H1 (cell line): ENCODE measurements at regions not wholly inside any gene's neighbourhood (a gene's known extent, or its start where the extent isn't known, plus 50 kb on each side); places are given as distances from the start of the nearest gene placed in this dataset.

Experiments
- CTCF ChIA-PET: fragments of 300-600 bp; sonication (Branson Sonifier 250); formaldehyde crosslinking; loops from one replicate; lab custom pipeline; 2021; ENCODE audit not compliant: partially characterized antibody; lab: Charles Lee
- POLR2A ChIA-PET: fragments of 300-600 bp; sonication (Branson Sonifier 250); formaldehyde crosslinking; loops from one replicate; lab custom pipeline; 2021; ENCODE audit warnings: inconsistent platforms; ENCODE audit not compliant: partially characterized antibody; lab: Charles Lee
- DNase-seq, 2 experiments: peaks; one replicate each; pipeline versions ENCODE4 v3.0.0 to v3.0.0-alpha.2; 2010 to 2022; ENCODE audit warnings: low spot score in 2 of 2, low read depth in 1 of 2, mixed read lengths in 1 of 2
- FAIRE-seq: peaks from 2 replicates; lab custom pipeline; 2011; peaks lifted over from hg19 to GRCh38; lab: Jason Lieb, UNC
- H2AFZ ChIP-seq: 2 replicates; pipeline ENCODE4 v1.8.1; 2012; ENCODE audit warnings: low read length, inconsistent platforms
- H2AK5ac ChIP-seq: 2 replicates; pipeline ENCODE4 v1.6.1; 2013; ENCODE audit warnings: low read depth, low read length
- H2BK120ac ChIP-seq: replicated peaks from 2 replicates; pipeline ENCODE3; 2013; ENCODE audit warnings: low read depth, low read length, inconsistent platforms
- H2BK12ac ChIP-seq: 2 replicates; pipeline ENCODE4 v1.6.1; 2013; ENCODE audit warnings: low read depth, low read length
- H2BK15ac ChIP-seq: 2 replicates; pipeline ENCODE4 v1.6.1; 2013; ENCODE audit warnings: low read length
- H2BK20ac ChIP-seq: 2 replicates; pipeline ENCODE4 v1.6.1; 2013; ENCODE audit warnings: low read length
- H2BK5ac ChIP-seq: 2 replicates; pipeline ENCODE4 v1.6.1; 2013; ENCODE audit warnings: low read depth, low read length
- H3K14ac ChIP-seq: 2 replicates; pipeline ENCODE4 v1.6.1; 2013; ENCODE audit warnings: inconsistent platforms; ENCODE audit not compliant: insufficient read length
- H3K18ac ChIP-seq: 2 replicates; pipeline ENCODE4 v1.6.1; 2013; ENCODE audit warnings: low read length; ENCODE audit errors: extremely low read depth
- H3K23ac ChIP-seq: 2 replicates; pipeline ENCODE4 v1.6.1; 2013; ENCODE audit warnings: inconsistent platforms; ENCODE audit not compliant: insufficient read length
- H3K23me2 ChIP-seq: 2 replicates; pipeline ENCODE4 v1.6.1; 2013; ENCODE audit warnings: low read depth, low read length
- H3K27ac ChIP-seq: 2 replicates; pipeline ENCODE4 v1.6.1; 2011; ENCODE audit warnings: low read depth, low read length, inconsistent platforms
- H3K27me3 ChIP-seq, 4 experiments: replicated peaks in 1 of 4; 1 replicate in 1 of 4; 2 replicates in 3 of 4; pipeline versions ENCODE4 v1.6.1 to v1.8.1; 2011 to 2013; ENCODE audit warnings: low read length in 3 of 4, mild to moderate bottlenecking in 3 of 4, inconsistent platforms in 2 of 4, mixed read lengths in 2 of 4, moderate library complexity in 1 of 4; ENCODE audit not compliant: control insufficient read depth in 3 of 4, insufficient read depth in 3 of 4; ENCODE audit errors: extremely low read depth in 1 of 4
- H3K36me3 ChIP-seq, 4 experiments: 2 replicates each; pipeline versions ENCODE4 v1.6.1 to v1.8.1; 2011 to 2013; ENCODE audit warnings: mild to moderate bottlenecking in 4 of 4, low read length in 3 of 4, moderate library complexity in 2 of 4, control low read depth in 1 of 4, inconsistent platforms in 1 of 4; ENCODE audit not compliant: insufficient read depth in 4 of 4, control insufficient read depth in 2 of 4
- H3K4ac ChIP-seq: replicated peaks from 2 replicates; pipeline ENCODE3; 2013; ENCODE audit warnings: low read length, low read depth, mixed read lengths, inconsistent platforms; ENCODE audit not compliant: insufficient read length
- H3K4me1 ChIP-seq, 4 experiments: replicated peaks in 1 of 4; 1 replicate in 1 of 4; 2 replicates in 3 of 4; pipeline versions ENCODE4 v1.6.1 to v1.8.1; 2011 to 2013; ENCODE audit warnings: low read length in 3 of 4, inconsistent platforms in 2 of 4, mixed read lengths in 1 of 4; ENCODE audit not compliant: insufficient read depth in 4 of 4, control insufficient read depth in 3 of 4
- H3K4me2 ChIP-seq, 2 experiments: 2 replicates each; pipeline versions ENCODE4 v1.6.1 to v1.8.1; 2011 to 2013; ENCODE audit warnings: low read depth in 2 of 2, low read length in 2 of 2, control low read depth in 1 of 2, inconsistent platforms in 1 of 2, mild to moderate bottlenecking in 1 of 2; ENCODE audit not compliant: insufficient read depth in 1 of 2
- H3K4me3 ChIP-seq, 4 experiments: fragments of 200-600, 300-600 bp in 1 of 4; sonication (generic), shearing (Covaris generic), sonication (Bioruptor Twin) in 1 of 4; 2 replicates each; pipeline versions ENCODE4 v1.5.1 to v1.8.1; 2011 to 2016; ENCODE audit warnings: low read length in 4 of 4, low read depth in 3 of 4, control low read depth in 2 of 4, inconsistent platforms in 2 of 4, mild to moderate bottlenecking in 2 of 4, mixed read lengths in 1 of 4, moderate library complexity in 1 of 4; ENCODE audit not compliant: insufficient read depth in 2 of 4; ENCODE audit errors: extremely low read depth in 1 of 4
- H3K56ac ChIP-seq: replicated peaks from 2 replicates; pipeline ENCODE3; 2013; ENCODE audit warnings: low read depth, mild to moderate bottlenecking, mixed read lengths, low read length, inconsistent platforms; ENCODE audit not compliant: insufficient read length
- H3K79me1 ChIP-seq: 2 replicates; pipeline ENCODE4 v1.6.1; 2013; ENCODE audit warnings: low read depth, low read length, control low read depth
- H3K79me2 ChIP-seq, 2 experiments: 2 replicates each; pipeline versions ENCODE4 v1.6.1 to v1.8.1; 2012 to 2013; ENCODE audit warnings: low read length in 2 of 2, mild to moderate bottlenecking in 2 of 2, inconsistent platforms in 1 of 2; ENCODE audit not compliant: insufficient read depth in 2 of 2, control insufficient read depth in 1 of 2
- H3K9ac ChIP-seq, 4 experiments: replicated peaks in 1 of 4; 1 replicate in 1 of 4; 2 replicates in 3 of 4; pipeline versions ENCODE4 v1.6.1 to v1.8.1; 2011 to 2013; ENCODE audit warnings: low read depth in 3 of 4, low read length in 3 of 4, control low read depth in 2 of 4, mild to moderate bottlenecking in 2 of 4, moderate library complexity in 2 of 4, inconsistent platforms in 1 of 4; ENCODE audit errors: extremely low read depth in 1 of 4
- H3K9me3 ChIP-seq, 2 experiments: 2 replicates each; pipeline versions ENCODE4 v1.6.1 to v1.8.1; 2012 to 2013; ENCODE audit warnings: mild to moderate bottlenecking in 2 of 2, moderate library complexity in 2 of 2, control low read depth in 1 of 2, inconsistent platforms in 1 of 2, low read depth in 1 of 2, low read length in 1 of 2, mixed read lengths in 1 of 2; ENCODE audit not compliant: insufficient read depth in 2 of 2
- H4K20me1 ChIP-seq, 2 experiments: replicated peaks in 1 of 2; 2 replicates each; pipeline versions ENCODE3 to v1.8.1; 2011 to 2013; ENCODE audit warnings: inconsistent platforms in 2 of 2, low read length in 2 of 2, mild to moderate bottlenecking in 1 of 2; ENCODE audit not compliant: insufficient read depth in 2 of 2, control insufficient read depth in 1 of 2
- H4K5ac ChIP-seq: 2 replicates; pipeline ENCODE4 v1.6.1; 2013; ENCODE audit warnings: low read length, low read depth, mixed read lengths, inconsistent platforms; ENCODE audit not compliant: insufficient read length
- H4K8ac ChIP-seq: 2 replicates; pipeline ENCODE4 v1.8.0; 2013; ENCODE audit warnings: mild to moderate bottlenecking, moderate library complexity, low read length, inconsistent platforms; ENCODE audit not compliant: insufficient read depth; ENCODE audit errors: extremely low read depth
- H4K91ac ChIP-seq: replicated peaks from 2 replicates; pipeline ENCODE3; 2013; ENCODE audit warnings: low read length, mixed read lengths, inconsistent platforms; ENCODE audit not compliant: insufficient read length
- CBX8 ChIP-seq: fragments of 300-800, 300-1000 bp; sonication (generic); IDR thresholded peaks from 2 replicates; pipeline ENCODE4 v1.7.1; 2016; ENCODE audit warnings: low read depth, low read length, borderline replicate concordance
- CEBPB ChIP-seq: IDR thresholded peaks from 2 replicates; pipeline ENCODE4 v1.6.1; 2012; ENCODE audit warnings: low read depth, low read length
- CHD1 ChIP-seq: IDR thresholded peaks from 2 replicates; pipeline ENCODE4 v1.6.1; 2012; ENCODE audit warnings: low read depth, low read length, improper control_type of control experiment
- E2F6 ChIP-seq: IDR thresholded peaks from 2 replicates; pipeline ENCODE4 v1.6.1; 2012; ENCODE audit warnings: inconsistent platforms
- MAFK ChIP-seq: IDR thresholded peaks from 2 replicates; pipeline ENCODE4 v1.6.1; 2012; ENCODE audit warnings: low read depth, mild to moderate bottlenecking, improper control_type of control experiment, low read length
- RBBP5 ChIP-seq: IDR thresholded peaks from 2 replicates; pipeline ENCODE4 v1.7.1; 2012; ENCODE audit warnings: low read depth, mild to moderate bottlenecking, inconsistent platforms, low read length, moderate library complexity, borderline replicate concordance
- SP4 ChIP-seq: IDR thresholded peaks from 2 replicates; pipeline ENCODE4 v1.6.1; 2012; ENCODE audit warnings: low read length, inconsistent platforms
- TBP ChIP-seq: IDR thresholded peaks from 2 replicates; pipeline ENCODE4 v1.6.1; 2011; ENCODE audit warnings: low read depth, low read length, improper control_type of control experiment
- TEAD4 ChIP-seq: IDR thresholded peaks from 2 replicates; pipeline ENCODE4 v1.6.1; 2012; ENCODE audit warnings: low read depth, low read length, inconsistent platforms, mixed read lengths
- YY1 ChIP-seq: IDR thresholded peaks from 2 replicates; pipeline ENCODE4 v1.6.1; 2011; ENCODE audit warnings: low read depth, mild to moderate bottlenecking, low read length
- WGBS, 2 experiments: shearing (Covaris generic) in 1 of 2; methylation state at CpG; one replicate each; pipeline versions ENCODE4 v1.1.6 to v1.1.7; 2013 to 2015; ENCODE audit warnings: low lambda C conversion rate in 2 of 2, mixed read lengths in 2 of 2, inconsistent platforms in 1 of 2, low coverage in 1 of 2, missing lambda C conversion rate in 1 of 2; ENCODE audit not compliant: insufficient replicate concordance in 2 of 2, insufficient coverage in 1 of 2, insufficient read length in 1 of 2; ENCODE audit errors: extremely low coverage in 1 of 2, missing lambda C conversion rate in 1 of 2; 5-methylcytosine and 5-hydroxymethylcytosine counted together

DNA sequence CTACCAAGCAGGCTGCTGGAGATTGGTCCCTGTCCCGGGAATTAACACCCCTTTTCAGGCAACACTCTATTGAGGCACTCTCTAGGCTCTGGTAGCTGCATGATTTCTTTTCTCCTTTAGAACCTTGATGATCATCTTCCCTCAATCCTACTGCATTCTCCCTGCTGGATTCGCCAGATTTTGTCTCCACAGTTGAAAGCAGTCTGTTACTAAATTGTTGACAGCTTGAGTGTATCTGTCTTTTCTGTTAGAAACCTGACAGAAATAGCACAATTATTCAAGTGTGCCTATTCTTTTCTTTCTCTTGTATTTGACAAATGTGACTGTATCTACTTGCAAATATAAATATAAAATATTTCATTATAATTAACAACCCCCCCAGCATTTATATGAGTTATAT lies 830.8 kb upstream of the CADM2 start:
- Histone ChIP-seq H2BK15ac (no peak overlapping the region), H3K4me3 (no peak overlapping the region), H3K4ac (no peak overlapping the region), H3K36me3 (no peaks in the 10 kb centered on the region), H3K27me3 (no peaks in the 10 kb centered on the region), H3K9ac (no peak overlapping the region), H2AK5ac (no peak overlapping the region), H3K14ac (no peak overlapping the region), H3K56ac (no peak overlapping the region), H3K18ac (no peak overlapping the region), H3K4me1 (no peaks in the 10 kb centered on the region), H3K23ac (no peak overlapping the region), H4K8ac (no peak overlapping the region), H4K5ac (no peak overlapping the region), H3K79me2 (no peaks in the 10 kb centered on the region), H3K4me2 (no peak overlapping the region), H3K79me1 (no peaks in the 10 kb centered on the region), H3K9me3 (peaks cover 0 to 3% of the 10 kb centered on the region in 2 experiments; a peak in 1 of 4 replicates), H3K27ac (no peak overlapping the region), H2BK120ac (no peak overlapping the region), H2BK12ac (no peak overlapping the region), H4K20me1 (no peaks in the 10 kb centered on the region), H2BK5ac (no peak overlapping the region), H4K91ac (no peak overlapping the region), H2BK20ac (no peak overlapping the region), H3K23me2 (no peaks in the 10 kb centered on the region), H2AFZ (no peak overlapping the region; the same call in 1 of the 2 replicates)
- TF ChIP-seq TEAD4 (no peak), SP4 (no peak), CBX8 (no peak), CHD1 (no peak), TBP (no peak), CEBPB (no peak), YY1 (no peak), RBBP5 (no peak), E2F6 (no peak), MAFK (no peak)
- POLR2A ChIA-PET = no interaction called here
- no peak for DNase-seq
- 90% methylated on average over 2 of the region's 2 CpGs; no CpG with 5 or more reads in 1 of the 2 experiments for WGBS, 2 experiments
- CTCF ChIA-PET = no interaction called here
- FAIRE-seq = no peak
